HepG2 (cell line): ENCODE measurements at regions not wholly inside any gene's neighbourhood (a gene's known extent, or its start where the extent isn't known, plus 50 kb on each side); places are given as distances from the start of the nearest gene placed in this dataset.

Experiments
- ATAC-seq: fragments of 200-7000 bp; cut with Tn5 transposase; 3 replicates; pipeline ENCODE4 v1.9.1; 2020; ENCODE audit warnings: mild to moderate bottlenecking, moderate library complexity
- BruUV-seq: library from RNA; stranded (reverse); fragments of 400-500 nt; replicated peaks from 2 replicates; lab custom pipeline; 2021; lab: Mats Ljungman, UMichigan
- CTCF ChIA-PET: fragments of 300-600 bp; formaldehyde crosslinking; extraction: SDS; loops from one replicate; lab custom pipeline; 2021; ENCODE audit warnings: low total read pairs, inconsistent platforms, low intra/inter-chr PET ratio; lab: Yijun Ruan, JAX
- POLR2A ChIA-PET: fragments of 350-600 bp; sonication (Branson Sonifier 250); formaldehyde crosslinking; loops from one replicate; lab custom pipeline; 2020; ENCODE audit warnings: antibody characterized with exemption, inconsistent platforms; lab: Yijun Ruan, JAX
- DNase-seq: peaks from one replicate; pipeline ENCODE4 v3.0.0-alpha.2; 2015; ENCODE audit warnings: low spot score
- FAIRE-seq: peaks from 3 replicates; lab custom pipeline; 2011; peaks lifted over from hg19 to GRCh38; lab: Jason Lieb, UNC
- H2AFZ ChIP-seq: one replicate; pipeline ENCODE4 v1.6.1; 2011; ENCODE audit warnings: low read length, inconsistent platforms
- H3K27ac ChIP-seq: fragments of 300-600 bp; 3 replicates; pipeline ENCODE4 v1.8.0; 2011; ENCODE audit warnings: mixed run types, mild to moderate bottlenecking, mixed read lengths, low read length, inconsistent platforms; ENCODE audit not compliant: insufficient read depth; ENCODE audit errors: extremely low read length
- H3K27me3 ChIP-seq, 2 experiments: fragments of 200-600 bp in 1 of 2; 2 replicates in 1 of 2; 3 replicates in 1 of 2; pipeline versions ENCODE4 v1.6.0 to v1.8.0; 2011; ENCODE audit warnings: low read length in 2 of 2, mild to moderate bottlenecking in 2 of 2, moderate library complexity in 2 of 2, inconsistent platforms in 1 of 2; ENCODE audit not compliant: insufficient read depth in 2 of 2, control insufficient read depth in 1 of 2
- H3K36me3 ChIP-seq, 2 experiments: fragments of 200-600 bp in 1 of 2; replicated peaks in 1 of 2; 2 replicates in 1 of 2; 3 replicates in 1 of 2; pipeline versions ENCODE4 v1.5.1 to v1.8.0; 2011; ENCODE audit warnings: low read length in 2 of 2, inconsistent platforms in 1 of 2; ENCODE audit not compliant: insufficient read depth in 2 of 2, control insufficient read depth in 1 of 2
- H3K4me1 ChIP-seq: 2 replicates; pipeline ENCODE4 v1.5.1; 2012; ENCODE audit warnings: low read length, inconsistent platforms; ENCODE audit not compliant: insufficient read depth
- H3K4me2 ChIP-seq: 2 replicates; pipeline ENCODE4 v1.6.0; 2011; ENCODE audit warnings: low read depth, low read length, inconsistent platforms
- H3K4me3 ChIP-seq, 3 experiments: fragments of 200-600 bp in 1 of 3; sonication (generic), shearing (Covaris generic) in 1 of 3; replicated peaks in 1 of 3; 2 replicates each; pipeline ENCODE4 v1.5.1; 2011 to 2016; ENCODE audit warnings: low read length in 3 of 3, inconsistent platforms in 2 of 3, low read depth in 2 of 3, mild to moderate bottlenecking in 2 of 3, control low read depth in 1 of 3, mixed read lengths in 1 of 3; ENCODE audit not compliant: insufficient read depth in 1 of 3
- H3K79me2 ChIP-seq: one replicate; pipeline ENCODE4 v1.6.1; 2011; ENCODE audit warnings: low read length, inconsistent platforms; ENCODE audit not compliant: insufficient read depth
- H3K9ac ChIP-seq: 2 replicates; pipeline ENCODE4 v1.6.0; 2011; ENCODE audit warnings: mild to moderate bottlenecking, low read depth, low read length, inconsistent platforms; ENCODE audit not compliant: insufficient read depth
- H3K9me3 ChIP-seq: 2 replicates; pipeline ENCODE4 v1.5.1; 2012; ENCODE audit warnings: mild to moderate bottlenecking, low read length
- H4K20me1 ChIP-seq: 2 replicates; pipeline ENCODE4 v1.6.0; 2011; ENCODE audit warnings: inconsistent platforms, mild to moderate bottlenecking, low read length, moderate library complexity; ENCODE audit not compliant: insufficient read depth
- CENPBD1 ChIP-seq: sonication (generic); formaldehyde crosslinking; IDR thresholded peaks from 2 replicates; pipeline ENCODE4 v1.8.0; 2022; ENCODE audit warnings: missing genetic modification reagents, low read depth, mild to moderate bottlenecking, borderline replicate concordance
- FOXM1 ChIP-seq: sonication (generic); formaldehyde crosslinking; IDR thresholded peaks from 2 replicates; pipeline ENCODE4 v1.5.0; 2020; ENCODE audit warnings: missing genetic modification reagents
- LCORL ChIP-seq, 2 experiments: fragments of 450-650 bp in 1 of 2; sonication (generic) in 1 of 2; formaldehyde crosslinking in 1 of 2; IDR thresholded peaks; 2 replicates each; pipeline versions ENCODE4 v1.5.0 to v1.6.1; 2017 to 2020; ENCODE audit warnings: antibody characterized with exemption in 1 of 2, missing genetic modification reagents in 1 of 2
- WIZ ChIP-seq: sonication (generic); formaldehyde crosslinking; IDR thresholded peaks from 2 replicates; pipeline ENCODE4 v1.5.1; 2020; ENCODE audit warnings: mild to moderate bottlenecking, missing genetic modification reagents
- YEATS2 ChIP-seq: sonication (generic); formaldehyde crosslinking; IDR thresholded peaks from 2 replicates; pipeline ENCODE4 v1.4.0; 2020; ENCODE audit warnings: missing genetic modification reagents, borderline replicate concordance
- ZNF44 ChIP-seq: sonication (generic); formaldehyde crosslinking; IDR thresholded peaks from 2 replicates; pipeline ENCODE4 v1.5.1; 2020; ENCODE audit warnings: mild to moderate bottlenecking, missing genetic modification reagents
- ZSCAN20 ChIP-seq: sonication (generic); formaldehyde crosslinking; IDR thresholded peaks from 2 replicates; pipeline ENCODE4 v1.4.0; 2020; ENCODE audit warnings: missing genetic modification reagents, mild to moderate bottlenecking, borderline replicate concordance
- WGBS: methylation state at CpG from one replicate; pipeline ENCODE4 v1.1.6; 2017; ENCODE audit warnings: low lambda C conversion rate; 5-methylcytosine and 5-hydroxymethylcytosine counted together
- in situ Hi-C: cut with HindIII; loops from 2 replicates; pipeline ENCODE4 v1.10.0; 2017; ENCODE audit warnings: low pct_unique_long_range_greater_than_20kb; ENCODE audit not compliant: extremely low pct_ligation_motif_present
- intact Hi-C: fragments of 100-400 bp; cut with micrococcal nuclease; formaldehyde crosslinking; loops from one replicate; pipeline ENCODE4 v1.10.0; 2022; ENCODE audit not compliant: unreplicated experiment

GRCh38 chr3:25143356-25144025, 284.6 kb upstream of the RARB start:
- H3K4me2 ChIP-seq: no peak overlapping the region
- TF ChIP-seq YEATS2 (no peak), WIZ (no peak), CENPBD1 (CRISPR knock-in tag) (no peak), ZNF44 (no peak), ZSCAN20 (CRISPR knock-in tag) (no peak)
- FAIRE-seq (no peak), DNase-seq (no peak), ATAC-seq (no peak)
- BruUV-seq: no TSS peak
- ChIA-PET CTCF (no interaction called here), POLR2A (no interaction called here)
- 28% methylated on average over 4 of the region's 5 CpGs for WGBS
- H3K4me1 ChIP-seq: no peaks in the 10 kb centered on the region
- no peaks in the 10 kb centered on the region for H3K9me3 ChIP-seq
- H3K27me3 ChIP-seq: no peaks in the 10 kb centered on the region; a peak in 1 of 5 replicates
- intact Hi-C loops (no loop called here), in situ Hi-C loops (no loop called here)
- H2AFZ ChIP-seq: no peak overlapping the region
- H4K20me1 ChIP-seq: no peaks in the 10 kb centered on the region
- H3K27ac ChIP-seq: no peak overlapping the region
- no peaks in the 10 kb centered on the region for H3K36me3 ChIP-seq
- no peaks in the 10 kb centered on the region for H3K79me2 ChIP-seq
- H3K4me3 ChIP-seq: no peak overlapping the region
- H3K9ac ChIP-seq: no peak overlapping the region

GRCh38 chr3:25144430-25144829, 283.6 kb upstream of the RARB start:
- FAIRE-seq (no peak), DNase-seq (no peak), ATAC-seq (no peak)
- Histone ChIP-seq H3K4me3 (no peak overlapping the region), H3K36me3 (no peaks in the 10 kb centered on the region), H3K9ac (no peak overlapping the region), H3K27me3 (no peaks in the 10 kb centered on the region; a peak in 1 of 5 replicates), H3K27ac (no peak overlapping the region), H3K4me1 (no peaks in the 10 kb centered on the region), H3K4me2 (no peak overlapping the region), H4K20me1 (no peaks in the 10 kb centered on the region), H2AFZ (no peak overlapping the region), H3K9me3 (no peaks in the 10 kb centered on the region), H3K79me2 (no peaks in the 10 kb centered on the region)
- no peak for TF ChIP-seq FOXM1 (CRISPR knock-in tag)
- TF ChIP-seq LCORL (IDR thresholded peaks at IDR 0.05): peak; percentile 92
- TF ChIP-seq LCORL (CRISPR knock-in tag; IDR thresholded peaks at IDR 0.05): no peak
- WGBS: 3% methylated on average over 4 of the region's 4 CpGs
- no TSS peak for BruUV-seq
- in situ Hi-C loops (no loop called here), intact Hi-C loops (no loop called here)
- POLR2A ChIA-PET: no interaction called here
- CTCF ChIA-PET: no interaction called here
